ENCODE measurements at regions not wholly inside any gene's neighbourhood (a gene's known extent, or its start where the extent isn't known, plus 50 kb on each side); places are given as distances from the start of the nearest gene placed in this dataset.

- Histone ChIP-seq H2AFZ (ENCODE audit: low read depth, low read length) (no peak overlapping the region), H3K4me2 (ENCODE audit: insufficient read depth, low read length) (no peak overlapping the region), H3K27ac (ENCODE audit: extremely low read depth, low read depth, low read length) (no peak overlapping the region), H4K20me1 (replicated peaks; ENCODE audit: control insufficient read depth, insufficient read depth, low read length) (no peaks in the 10 kb centered on the region), H3K27me3 (ENCODE audit: control insufficient read depth in 2 of 2, insufficient read depth in 2 of 2, low read length in 2 of 2) (no peaks in the 10 kb centered on the region), H3K9ac (ENCODE audit: insufficient read depth in 1 of 2, low read depth in 2 of 2, low read length in 2 of 2) (no peak overlapping the region), H3K4me1 (replicated peaks in 1 of 2; ENCODE audit: control insufficient read depth in 2 of 2, insufficient read depth in 2 of 2, low read length in 2 of 2) (peaks cover 3 to 9% of the 10 kb centered on the region in 2 experiments; a peak in 3 of 5 replicates), H3K4me3 (no peak overlapping the region), H3K36me3 (ENCODE audit: control insufficient read depth, insufficient read depth, low read length) (no peaks in the 10 kb centered on the region; the same call in 2 of the 3 replicates), H3K9me3 (replicated peaks; ENCODE audit: control insufficient read depth, insufficient read depth, low read depth, low read length) (no peaks in the 10 kb centered on the region), H3K79me2 (ENCODE audit: control insufficient read depth, insufficient read depth, low read length) (no peaks in the 10 kb centered on the region), H3K9me1 (ENCODE audit: control insufficient read depth, insufficient read depth, low read length) (no peaks in the 10 kb centered on the region)
- TF ChIP-seq, protein P1, sequence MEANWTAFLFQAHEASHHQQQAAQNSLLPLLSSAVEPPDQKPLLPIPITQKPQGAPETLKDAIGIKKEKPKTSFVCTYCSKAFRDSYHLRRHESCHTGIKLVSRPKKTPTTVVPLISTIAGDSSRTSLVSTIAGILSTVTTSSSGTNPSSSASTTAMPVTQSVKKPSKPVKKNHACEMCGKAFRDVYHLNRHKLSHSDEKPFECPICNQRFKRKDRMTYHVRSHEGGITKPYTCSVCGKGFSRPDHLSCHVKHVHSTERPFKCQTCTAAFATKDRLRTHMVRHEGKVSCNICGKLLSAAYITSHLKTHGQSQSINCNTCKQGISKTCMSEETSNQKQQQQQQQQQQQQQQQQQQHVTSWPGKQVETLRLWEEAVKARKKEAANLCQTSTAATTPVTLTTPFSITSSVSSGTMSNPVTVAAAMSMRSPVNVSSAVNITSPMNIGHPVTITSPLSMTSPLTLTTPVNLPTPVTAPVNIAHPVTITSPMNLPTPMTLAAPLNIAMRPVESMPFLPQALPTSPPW (CRISPR knock-in tag; IDR thresholded peaks at IDR 0.05) = peak; percentile 53
- TF ChIP-seq, protein P2, sequence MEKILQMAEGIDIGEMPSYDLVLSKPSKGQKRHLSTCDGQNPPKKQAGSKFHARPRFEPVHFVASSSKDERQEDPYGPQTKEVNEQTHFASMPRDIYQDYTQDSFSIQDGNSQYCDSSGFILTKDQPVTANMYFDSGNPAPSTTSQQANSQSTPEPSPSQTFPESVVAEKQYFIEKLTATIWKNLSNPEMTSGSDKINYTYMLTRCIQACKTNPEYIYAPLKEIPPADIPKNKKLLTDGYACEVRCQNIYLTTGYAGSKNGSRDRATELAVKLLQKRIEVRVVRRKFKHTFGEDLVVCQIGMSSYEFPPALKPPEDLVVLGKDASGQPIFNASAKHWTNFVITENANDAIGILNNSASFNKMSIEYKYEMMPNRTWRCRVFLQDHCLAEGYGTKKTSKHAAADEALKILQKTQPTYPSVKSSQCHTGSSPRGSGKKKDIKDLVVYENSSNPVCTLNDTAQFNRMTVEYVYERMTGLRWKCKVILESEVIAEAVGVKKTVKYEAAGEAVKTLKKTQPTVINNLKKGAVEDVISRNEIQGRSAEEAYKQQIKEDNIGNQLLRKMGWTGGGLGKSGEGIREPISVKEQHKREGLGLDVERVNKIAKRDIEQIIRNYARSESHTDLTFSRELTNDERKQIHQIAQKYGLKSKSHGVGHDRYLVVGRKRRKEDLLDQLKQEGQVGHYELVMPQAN (IDR thresholded peaks at IDR 0.05; ENCODE audit: borderline replicate concordance) = no peak
- TF ChIP-seq, protein P3, sequence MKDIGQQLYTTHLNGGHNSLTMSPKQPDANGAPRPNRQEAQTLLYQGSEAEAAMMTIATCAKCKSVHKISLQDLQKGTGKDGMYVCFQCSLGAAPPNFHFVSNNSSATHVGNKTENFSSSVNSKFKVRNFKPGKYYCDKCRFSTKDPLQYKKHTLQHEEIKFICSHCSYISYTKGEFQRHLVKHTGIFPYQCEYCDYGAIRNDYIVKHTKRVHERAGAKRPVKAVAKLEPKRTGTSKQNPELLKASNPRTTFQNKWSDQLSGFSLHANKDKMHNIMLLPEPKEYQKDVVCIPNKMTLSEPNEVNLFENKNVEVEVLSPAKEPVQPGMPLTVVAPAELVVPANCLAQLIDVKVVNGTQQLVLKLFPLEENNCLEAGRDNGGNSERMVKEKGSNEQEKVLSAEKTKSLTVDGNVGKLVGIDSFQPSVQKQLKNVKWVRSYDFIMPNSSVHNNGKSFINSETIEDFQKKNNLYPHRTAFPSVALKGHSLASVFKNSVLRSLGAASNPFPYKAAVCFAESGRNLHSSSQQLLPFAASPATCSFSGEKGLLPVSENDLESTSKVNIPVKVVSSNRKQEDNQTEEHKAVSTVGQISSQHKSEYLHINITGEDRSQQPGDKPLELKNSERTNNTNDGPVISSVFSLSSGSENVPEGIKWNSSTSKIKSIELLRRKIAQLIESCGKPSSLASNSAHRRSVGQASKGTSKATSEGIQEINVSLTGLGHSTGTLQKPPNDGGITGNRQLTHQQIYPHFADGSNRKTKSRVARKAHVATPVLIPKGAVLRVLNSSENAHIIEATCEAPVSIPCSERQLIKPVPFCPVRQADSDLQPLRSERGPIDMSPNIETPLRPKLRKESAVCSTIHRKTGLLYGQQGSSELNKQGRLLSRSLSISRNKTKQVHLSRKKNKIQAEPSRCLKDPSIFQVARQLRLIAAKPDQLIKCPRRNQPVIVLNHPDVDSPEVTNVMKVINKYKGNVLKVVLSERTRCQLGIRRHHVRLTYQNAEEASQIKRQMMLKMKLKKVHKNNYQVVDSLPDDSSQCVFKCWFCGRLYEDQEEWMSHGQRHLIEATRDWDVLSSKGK (CRISPR knock-in tag; IDR thresholded peaks at IDR 0.05) = no peak
- no peak for TF ChIP-seq STAG1 (CRISPR knock-in tag; IDR thresholded peaks at IDR 0.05; ENCODE audit: borderline replicate concordance)
- no peak for TF ChIP-seq HOXB6 (CRISPR knock-in tag; IDR thresholded peaks at IDR 0.05; ENCODE audit: borderline replicate concordance)
- no peak for TF ChIP-seq CHD4 (IDR thresholded peaks at IDR 0.05; ENCODE audit: insufficient read depth, insufficient replicate concordance, low read depth, low read length, poor library complexity, severe bottlenecking)
- intact Hi-C loops (cut with micrococcal nuclease) = loop anchor here (1.0 to 2.0 kb wide), 4 partner anchors 70 to 494 kb away; no protein-coding TSS in a partner anchor
- ATAC-seq = no peak
- DNase-seq (ENCODE audit: extremely low read depth in 1 of 4, low spot score in 3 of 4) = peak in 1 of 4 experiments; percentile 23
- 64% methylated on average over 3 of the region's 4 CpGs for WGBS (ENCODE audit: insufficient coverage, low coverage, missing lambda C conversion rate)
- POLR2A ChIA-PET = no interaction called here
- no TSS peak for BruUV-seq (replicated peaks)
- CTCF ChIA-PET (ENCODE audit: low intra/inter-chr PET ratio) = interaction anchor here (2.9 to 3.9 kb wide), 2 partner anchors 419 to 494 kb away, joined by 28 to 37 read pairs; no protein-coding TSS in a partner anchor
- in situ Hi-C loops (cut with MboI) = loop anchor here (5.0 kb wide), 3 partner anchors 115 to 495 kb away; no protein-coding TSS in a partner anchor
- FAIRE-seq = no peak
These were observed 93.7 kb downstream of the TMEM17 start for GRCh38 chr2:62412347-62412742.
